ENCODE measurements at regions not wholly inside any gene's neighbourhood (a gene's known extent, or its start where the extent isn't known, plus 50 kb on each side); places are given as distances from the start of the nearest gene placed in this dataset.

GRCh38 chr20:10786678-10787077 is 112.9 kb upstream of the JAG1 start:
- no peaks in the 10 kb centered on the region for H3K9me3 ChIP-seq (ENCODE audit: insufficient read depth, low read depth)
- intact Hi-C loops (cut with micrococcal nuclease; ENCODE audit: unreplicated experiment), result no loop called here
- H4K20me1 ChIP-seq (ENCODE audit: insufficient read depth), result no peaks in the 10 kb centered on the region
- H3K27me3 ChIP-seq (ENCODE audit: insufficient read depth, low read depth), result no peaks in the 10 kb centered on the region
- H3F3A ChIP-seq (ENCODE audit: insufficient read depth, low read depth), result no peaks in the 10 kb centered on the region
- H3K4me1 ChIP-seq (replicated peaks; ENCODE audit: insufficient read depth), result no peaks in the 10 kb centered on the region
- no TSS peak for BruUV-seq (replicated peaks)
- ChIA-PET POLR2A (ENCODE audit: unreplicated experiment) (no interaction called here), CTCF (no interaction called here)
- DNase-seq, result no peak
- H3K36me3 ChIP-seq (ENCODE audit: low read depth), result no peaks in the 10 kb centered on the region
- no peak overlapping the region for H2AFZ ChIP-seq
- H3K4me2 ChIP-seq, result no peak overlapping the region
- no peaks in the 10 kb centered on the region for H3K9me2 ChIP-seq (ENCODE audit: insufficient read depth)
- H3K4me3 ChIP-seq, result no peak overlapping the region
- H3K27ac ChIP-seq, result no peak overlapping the region
- TF ChIP-seq EZH2 (IDR thresholded peaks at IDR 0.05; ENCODE audit: low read depth) (no peak), CTCF (conservative IDR thresholded peaks at IDR 0.05) (no peak)
- H3K79me2 ChIP-seq (ENCODE audit: low read depth), result no peaks in the 10 kb centered on the region

GRCh38 chr20:10788055-10788454 is 114.3 kb upstream of the JAG1 start:
- H3K4me2 ChIP-seq, result no peak overlapping the region
- no peaks in the 10 kb centered on the region for H3K79me2 ChIP-seq (ENCODE audit: low read depth)
- BruUV-seq (replicated peaks), result no TSS peak
- ChIA-PET CTCF (no interaction called here), POLR2A (ENCODE audit: unreplicated experiment) (no interaction called here)
- no peaks in the 10 kb centered on the region for H4K20me1 ChIP-seq (ENCODE audit: insufficient read depth)
- intact Hi-C loops (cut with micrococcal nuclease; ENCODE audit: unreplicated experiment), result no loop called here
- H3K9me2 ChIP-seq (ENCODE audit: insufficient read depth), result no peaks in the 10 kb centered on the region
- no peaks in the 10 kb centered on the region for H3K4me1 ChIP-seq (replicated peaks; ENCODE audit: insufficient read depth)
- no peak overlapping the region for H3K4me3 ChIP-seq
- no peak for DNase-seq
- no peak overlapping the region for H2AFZ ChIP-seq
- no peaks in the 10 kb centered on the region for H3K27me3 ChIP-seq (ENCODE audit: insufficient read depth, low read depth)
- no peaks in the 10 kb centered on the region for H3K36me3 ChIP-seq (ENCODE audit: low read depth)
- no peaks in the 10 kb centered on the region for H3F3A ChIP-seq (ENCODE audit: insufficient read depth, low read depth)
- H3K27ac ChIP-seq, result no peak overlapping the region
- no peak for TF ChIP-seq EZH2 (IDR thresholded peaks at IDR 0.05; ENCODE audit: low read depth)
- no peak for TF ChIP-seq CTCF (conservative IDR thresholded peaks at IDR 0.05)
- no peaks in the 10 kb centered on the region for H3K9me3 ChIP-seq (ENCODE audit: insufficient read depth, low read depth)

- Histone ChIP-seq H2AFZ (no peak overlapping the region), H3K36me3 (ENCODE audit: low read depth) (no peaks in the 10 kb centered on the region), H3K4me1 (replicated peaks; ENCODE audit: insufficient read depth) (no peaks in the 10 kb centered on the region), H3K27me3 (ENCODE audit: insufficient read depth, low read depth) (no peaks in the 10 kb centered on the region), H3K27ac (no peak overlapping the region), H3F3A (ENCODE audit: insufficient read depth, low read depth) (no peaks in the 10 kb centered on the region), H3K4me3 (no peak overlapping the region), H4K20me1 (ENCODE audit: insufficient read depth) (no peaks in the 10 kb centered on the region), H3K4me2 (no peak overlapping the region), H3K79me2 (ENCODE audit: low read depth) (no peaks in the 10 kb centered on the region), H3K9me2 (ENCODE audit: insufficient read depth) (no peaks in the 10 kb centered on the region), H3K9me3 (ENCODE audit: insufficient read depth, low read depth) (no peaks in the 10 kb centered on the region)
- TF ChIP-seq EZH2 (IDR thresholded peaks at IDR 0.05; ENCODE audit: low read depth) (no peak), CTCF (conservative IDR thresholded peaks at IDR 0.05) (no peak)
- POLR2A ChIA-PET (ENCODE audit: unreplicated experiment), result no interaction called here
- intact Hi-C loops (cut with micrococcal nuclease; ENCODE audit: unreplicated experiment), result no loop called here
- CTCF ChIA-PET, result no interaction called here
- DNase-seq, result no peak
- no TSS peak for BruUV-seq (replicated peaks)
These were observed 115.1 kb upstream of the JAG1 start for GRCh38 chr20:10788877-10789276.
